Activated T-helper 17 cell treated with anti-CD3 and anti-CD28 coated beads, Interleukin-2, amount 50 U/mL, for 72 hours (primary cell): ENCODE measurements at regions not wholly inside any gene's neighbourhood (a gene's known extent, or its start where the extent isn't known, plus 50 kb on each side); places are given as distances from the start of the nearest gene placed in this dataset.

Experiments
- ATAC-seq: fragments of 150-1000 bp; cut with Tn5 transposase; replicated peaks from 2 replicates; pipeline ENCODE4 v1.10.0; 2021; ENCODE audit warnings: mild to moderate bottlenecking, moderate library complexity
- H3K27ac Mint-ChIP-seq: one replicate; pipeline ENCODE4 v1.8.0; 2022; ENCODE audit warnings: mixed read lengths
- H3K27me3 Mint-ChIP-seq: one replicate; pipeline ENCODE4 v1.8.0; 2022; ENCODE audit warnings: mixed read lengths
- H3K36me3 Mint-ChIP-seq: one replicate; pipeline ENCODE4 v1.8.0; 2022; ENCODE audit warnings: low read depth, mild to moderate bottlenecking, mixed read lengths
- H3K4me1 Mint-ChIP-seq: one replicate; pipeline ENCODE4 v1.8.0; 2022; ENCODE audit warnings: mixed read lengths
- H3K4me3 Mint-ChIP-seq: one replicate; pipeline ENCODE4 v1.8.0; 2022; ENCODE audit warnings: mild to moderate bottlenecking, mixed read lengths
- H3K9me3 Mint-ChIP-seq: one replicate; pipeline ENCODE4 v1.8.0; 2022; ENCODE audit warnings: mixed read lengths

DNA sequence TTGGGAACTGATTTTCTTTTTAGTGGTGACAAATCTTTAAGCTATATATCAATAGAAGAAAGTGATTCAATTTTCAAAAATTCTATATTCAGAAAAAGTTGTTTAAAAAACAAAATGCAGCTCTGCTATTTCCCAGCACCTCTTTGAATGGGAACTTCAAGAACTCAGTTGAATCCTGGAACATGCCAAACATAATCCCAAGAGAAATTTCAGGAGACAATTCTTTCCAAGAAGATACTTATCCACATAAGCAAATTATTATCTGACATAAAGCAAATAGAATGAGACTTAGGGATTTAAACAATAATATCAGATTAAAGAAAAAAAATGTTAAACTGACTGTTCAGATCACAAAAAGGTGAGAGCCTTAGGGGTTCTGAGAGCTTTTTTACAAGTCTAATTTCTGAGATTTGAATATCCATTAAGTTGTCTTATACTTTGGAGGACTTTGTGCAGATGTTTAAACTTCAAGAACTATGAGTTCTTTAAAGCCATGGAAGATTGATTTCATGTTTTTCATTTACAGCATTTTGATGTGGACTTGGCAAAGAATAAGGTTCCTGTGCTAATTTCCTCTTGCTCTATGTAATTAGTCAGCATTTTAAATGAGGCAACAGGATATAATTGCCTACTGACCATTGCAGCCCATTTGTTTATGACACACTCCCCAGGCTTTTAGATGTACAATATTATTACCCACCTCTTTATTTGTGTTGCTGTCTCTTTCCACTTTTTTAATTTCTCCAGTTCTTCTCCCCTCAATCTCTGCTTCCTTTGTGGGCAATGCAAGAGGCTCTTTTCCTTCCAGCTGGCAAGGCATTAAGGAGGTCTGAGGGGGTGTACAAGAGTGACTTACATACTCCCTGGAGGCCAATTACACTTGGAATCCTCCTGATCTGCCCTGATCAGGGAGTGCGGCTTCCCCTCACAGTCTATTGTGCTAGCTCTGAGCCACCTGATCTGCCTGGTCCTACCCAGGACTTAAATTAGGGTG lies 419.1 kb downstream of the NR2F1-AS1 start:
- ATAC-seq: no peak
- Mint-ChIP-seq H3K27ac (no peak overlapping the region), H3K4me1 (no peaks in the 10 kb centered on the region), H3K4me3 (no peak overlapping the region), H3K27me3 (no peaks in the 10 kb centered on the region), H3K9me3 (no peaks in the 10 kb centered on the region), H3K36me3 (no peaks in the 10 kb centered on the region)

DNA sequence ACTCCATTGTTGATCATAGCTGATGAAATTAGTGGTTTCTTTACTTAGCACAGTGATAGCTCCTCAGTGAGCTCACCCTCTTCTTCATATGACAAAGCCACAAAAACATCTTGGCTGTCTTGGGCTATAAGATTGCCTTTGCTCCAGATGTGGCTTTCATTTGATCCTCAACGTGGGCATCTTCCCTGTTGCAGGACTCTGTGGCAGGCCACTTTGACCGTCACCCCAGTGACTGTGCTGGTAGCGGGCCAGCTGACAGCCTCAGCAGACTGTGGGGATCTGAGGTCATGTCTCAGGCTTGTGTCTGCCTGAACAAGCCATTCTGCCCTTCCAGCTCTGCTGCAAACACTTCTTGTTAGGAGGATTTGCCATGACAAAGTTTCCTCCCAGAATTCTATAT lies 422.2 kb downstream of the NR2F1-AS1 start:
- Mint-ChIP-seq H3K4me3 (no peak overlapping the region), H3K27ac (no peak overlapping the region), H3K9me3 (no peaks in the 10 kb centered on the region), H3K27me3 (no peaks in the 10 kb centered on the region), H3K36me3 (no peaks in the 10 kb centered on the region), H3K4me1 (no peaks in the 10 kb centered on the region)
- ATAC-seq: no peak

DNA sequence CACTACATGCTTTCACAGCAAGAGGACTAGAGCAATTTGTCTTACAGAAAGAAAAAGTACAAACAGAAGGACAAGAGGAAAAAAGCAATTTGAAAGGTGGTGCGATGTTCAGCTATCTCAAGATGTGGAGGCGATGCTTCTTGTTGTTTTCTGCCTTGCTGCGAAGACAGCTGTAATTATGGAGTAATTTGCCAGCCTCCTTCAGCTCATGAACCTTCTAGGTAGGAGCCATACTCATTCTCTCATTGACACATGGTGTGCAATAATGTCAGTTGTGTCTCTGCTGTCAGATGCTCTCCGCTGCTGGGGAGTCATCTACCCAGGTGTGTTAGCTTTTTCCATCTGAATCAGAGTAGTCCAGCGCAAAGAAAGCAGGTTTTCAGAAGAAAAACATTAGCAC lies 424.5 kb downstream of the NR2F1-AS1 start:
- Mint-ChIP-seq H3K36me3 (no peaks in the 10 kb centered on the region), H3K4me3 (no peak overlapping the region), H3K27ac (no peak overlapping the region), H3K4me1 (no peaks in the 10 kb centered on the region), H3K9me3 (no peaks in the 10 kb centered on the region), H3K27me3 (no peaks in the 10 kb centered on the region)
- no peak for ATAC-seq

DNA sequence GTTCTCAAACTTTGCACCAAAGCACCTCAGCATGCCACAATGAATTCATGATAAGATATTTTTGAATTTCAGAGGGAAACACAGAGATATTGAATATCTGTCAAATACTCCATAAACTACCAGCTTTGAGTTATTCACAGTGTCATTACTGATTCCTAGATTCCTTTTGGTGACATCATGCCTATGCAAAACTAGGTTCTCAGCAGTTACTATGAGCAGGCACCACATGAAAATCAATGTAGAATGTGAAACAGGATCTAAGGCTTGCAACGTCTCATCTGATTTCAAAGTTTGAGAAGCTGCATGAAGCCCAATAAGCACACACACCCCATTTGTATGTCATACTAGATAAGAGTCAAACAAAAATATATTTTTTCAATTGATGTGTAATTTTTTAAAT lies 426.5 kb downstream of the NR2F1-AS1 start:
- no peaks in the 10 kb centered on the region for H3K4me1 Mint-ChIP-seq
- H3K9me3 Mint-ChIP-seq: no peaks in the 10 kb centered on the region
- no peak overlapping the region for H3K4me3 Mint-ChIP-seq
- no peaks in the 10 kb centered on the region for H3K27me3 Mint-ChIP-seq
- H3K27ac Mint-ChIP-seq: no peak overlapping the region
- no peaks in the 10 kb centered on the region for H3K36me3 Mint-ChIP-seq
- ATAC-seq: no peak

DNA sequence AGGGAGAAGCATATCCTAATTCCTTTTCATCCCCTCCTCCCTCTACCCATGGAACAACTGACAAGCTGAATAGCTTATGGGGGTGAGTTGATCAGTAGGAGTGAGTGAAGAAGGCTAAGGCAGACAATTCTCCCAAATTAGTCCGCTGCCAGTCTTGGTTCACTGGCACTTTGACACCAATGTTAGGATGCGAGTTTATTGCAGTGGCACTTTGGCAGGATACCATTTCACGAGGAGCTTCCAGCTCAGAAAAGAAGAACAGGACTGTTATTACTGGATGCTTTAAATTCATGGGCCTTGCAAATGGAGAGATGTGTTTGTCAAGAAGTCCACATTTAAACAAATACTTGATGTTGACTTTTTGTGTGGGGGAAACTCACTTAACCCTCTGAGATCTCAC lies 427.6 kb downstream of the NR2F1-AS1 start:
- Mint-ChIP-seq H3K4me3 (no peak overlapping the region), H3K27ac (no peak overlapping the region), H3K27me3 (no peaks in the 10 kb centered on the region), H3K4me1 (no peaks in the 10 kb centered on the region), H3K36me3 (no peaks in the 10 kb centered on the region), H3K9me3 (no peaks in the 10 kb centered on the region)
- ATAC-seq: no peak

DNA sequence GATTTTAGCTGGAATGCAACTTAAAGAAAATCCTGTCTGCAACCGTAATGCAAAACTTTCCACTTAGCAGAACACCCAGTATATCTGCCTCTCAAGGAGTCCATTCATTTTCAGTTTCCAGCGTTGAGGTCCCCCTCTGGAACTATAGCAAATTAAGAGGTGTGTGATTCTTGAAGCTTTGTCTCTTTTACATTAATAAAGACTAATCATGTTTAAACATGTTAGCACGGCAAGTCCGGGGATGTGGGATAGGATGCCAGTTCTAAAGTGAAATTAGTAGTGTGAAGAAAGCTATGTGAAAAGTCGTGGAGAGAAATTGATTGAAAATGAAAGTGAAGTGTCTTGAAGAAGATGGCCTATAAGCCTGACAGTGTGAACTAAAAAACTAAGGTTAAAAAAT lies 429.1 kb downstream of the NR2F1-AS1 start:
- H3K27ac Mint-ChIP-seq: no peak overlapping the region
- H3K4me1 Mint-ChIP-seq: no peaks in the 10 kb centered on the region
- H3K27me3 Mint-ChIP-seq: no peaks in the 10 kb centered on the region
- no peaks in the 10 kb centered on the region for H3K36me3 Mint-ChIP-seq
- H3K4me3 Mint-ChIP-seq: no peak overlapping the region
- peaks cover 4% of the 10 kb centered on the region for H3K9me3 Mint-ChIP-seq
- ATAC-seq: no peak

DNA sequence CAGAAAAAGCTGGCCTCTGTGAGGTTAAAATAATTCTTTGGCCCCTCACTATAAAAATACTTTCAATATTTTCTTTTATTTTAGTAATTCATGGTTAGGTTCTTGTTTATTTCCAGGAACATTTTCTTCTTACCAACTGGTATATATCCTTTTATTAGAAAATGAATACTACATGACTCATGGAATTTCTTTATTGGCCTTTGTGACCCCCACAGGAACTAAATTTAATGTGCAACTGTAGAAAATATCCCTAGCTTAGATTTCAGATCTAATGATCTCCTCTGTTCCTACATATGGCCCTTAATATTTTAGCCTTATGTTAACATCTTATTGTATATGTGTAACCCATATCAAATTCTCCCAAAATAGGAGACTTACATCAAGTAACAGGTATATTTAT lies 429.9 kb downstream of the NR2F1-AS1 start:
- H3K27ac Mint-ChIP-seq: no peak overlapping the region
- no peak overlapping the region for H3K4me3 Mint-ChIP-seq
- H3K9me3 Mint-ChIP-seq: peaks cover 4% of the 10 kb centered on the region
- no peaks in the 10 kb centered on the region for H3K36me3 Mint-ChIP-seq
- H3K4me1 Mint-ChIP-seq: no peaks in the 10 kb centered on the region
- no peaks in the 10 kb centered on the region for H3K27me3 Mint-ChIP-seq
- ATAC-seq: no peak

DNA sequence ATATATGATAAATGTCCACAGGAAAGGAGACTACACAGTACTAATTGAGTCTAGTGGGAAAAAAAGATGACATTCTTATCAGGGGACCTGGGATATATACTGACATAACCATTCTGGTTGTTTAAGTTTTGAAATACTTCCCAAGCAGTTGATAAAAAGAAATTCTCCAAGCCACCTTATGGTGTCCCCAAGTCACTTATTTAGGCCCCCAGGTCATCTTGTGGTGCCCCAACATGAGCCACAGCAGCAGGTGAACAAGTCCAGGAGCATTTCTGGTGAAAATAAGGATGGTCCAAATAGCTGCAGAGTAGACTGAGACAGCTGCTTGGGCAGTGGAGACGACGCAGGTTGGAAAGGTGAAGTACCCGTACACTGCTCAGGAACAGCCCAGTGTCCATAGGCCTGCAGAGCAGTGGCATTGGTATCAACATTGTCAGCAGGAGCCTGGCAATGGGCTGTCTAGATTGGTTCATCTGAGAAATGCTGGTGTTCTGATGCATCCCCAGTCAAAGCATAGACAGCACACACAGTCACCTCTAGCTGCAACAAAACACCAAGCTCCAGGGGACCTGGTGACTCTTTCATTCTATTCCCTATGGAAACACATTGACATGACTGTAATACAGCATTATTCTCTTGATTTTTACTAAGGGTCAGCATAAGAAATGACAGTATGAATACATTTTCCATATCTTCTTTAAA lies 430.6 kb downstream of the NR2F1-AS1 start:
- peaks cover 5% of the 10 kb centered on the region for H3K9me3 Mint-ChIP-seq
- no peak for ATAC-seq
- no peaks in the 10 kb centered on the region for H3K36me3 Mint-ChIP-seq
- H3K4me3 Mint-ChIP-seq: no peak overlapping the region
- no peak overlapping the region for H3K27ac Mint-ChIP-seq
- H3K4me1 Mint-ChIP-seq: no peaks in the 10 kb centered on the region
- no peaks in the 10 kb centered on the region for H3K27me3 Mint-ChIP-seq

DNA sequence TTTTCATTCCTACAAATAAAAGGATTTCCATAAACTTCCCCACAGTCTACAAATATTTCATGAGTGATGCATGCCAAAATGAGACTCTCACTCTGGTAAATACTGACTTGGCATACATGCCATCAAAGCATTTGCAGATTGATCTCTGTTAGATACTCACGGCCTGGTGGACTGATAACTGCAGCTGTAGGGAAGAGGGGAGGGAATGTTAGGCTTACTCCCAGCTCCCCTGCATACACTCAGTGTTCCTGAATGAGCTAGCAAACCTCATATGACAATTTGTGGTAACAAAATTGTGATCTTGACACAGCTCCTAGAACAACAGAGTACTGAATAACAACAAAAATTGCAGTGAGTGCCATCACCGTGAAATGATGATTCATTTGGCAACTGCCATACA lies 435.3 kb downstream of the NR2F1-AS1 start:
- H3K27me3 Mint-ChIP-seq: no peaks in the 10 kb centered on the region
- no peak overlapping the region for H3K4me3 Mint-ChIP-seq
- no peak for ATAC-seq
- H3K36me3 Mint-ChIP-seq: no peaks in the 10 kb centered on the region
- no peaks in the 10 kb centered on the region for H3K4me1 Mint-ChIP-seq
- H3K27ac Mint-ChIP-seq: no peak overlapping the region
- peaks cover 10% of the 10 kb centered on the region for H3K9me3 Mint-ChIP-seq

DNA sequence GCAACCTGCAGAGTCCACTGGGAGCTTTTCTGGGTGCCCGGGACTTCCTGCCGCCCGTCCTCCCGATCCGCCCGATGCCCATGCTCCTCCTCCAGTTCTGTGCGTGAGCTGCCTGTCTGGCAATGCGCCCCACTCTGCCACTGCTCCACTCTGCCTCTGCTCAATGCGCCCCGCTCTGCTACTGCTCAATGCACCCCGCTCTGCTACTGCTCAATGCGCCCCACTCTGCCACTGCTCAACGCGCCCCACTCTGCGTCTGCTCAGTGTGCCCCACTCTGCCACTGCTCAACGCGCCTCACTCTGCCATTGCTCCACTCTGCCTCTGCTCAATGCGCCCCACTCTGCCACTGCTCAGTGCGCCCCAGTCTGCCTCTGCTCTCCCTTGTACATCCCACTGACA lies 436.0 kb downstream of the NR2F1-AS1 start:
- Mint-ChIP-seq H3K4me3 (no peak overlapping the region), H3K9me3 (peaks cover 14% of the 10 kb centered on the region), H3K27me3 (peaks cover 3% of the 10 kb centered on the region), H3K36me3 (no peaks in the 10 kb centered on the region), H3K4me1 (no peaks in the 10 kb centered on the region), H3K27ac (no peak overlapping the region)
- ATAC-seq: no peak

DNA sequence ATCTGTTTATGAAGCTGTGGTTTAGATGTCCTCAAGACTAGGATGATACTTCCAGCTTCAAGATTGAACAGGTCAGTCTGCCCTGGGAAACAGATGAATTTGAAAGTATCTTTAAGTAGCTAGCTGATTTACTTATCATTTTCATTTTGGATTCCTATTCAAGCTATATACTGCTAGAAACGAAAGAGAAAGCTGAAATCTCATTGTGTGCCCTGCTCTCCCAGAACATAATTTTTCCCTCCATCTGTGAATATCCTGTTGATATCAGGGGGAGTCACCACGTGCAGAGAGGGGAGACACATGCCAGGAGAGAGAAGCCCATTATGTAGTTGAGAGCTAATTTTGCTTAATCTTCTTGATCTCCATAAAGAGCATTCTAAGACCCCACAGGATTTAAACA lies 439.1 kb downstream of the NR2F1-AS1 start:
- Mint-ChIP-seq H3K27ac (no peak overlapping the region), H3K9me3 (peaks cover 10% of the 10 kb centered on the region), H3K27me3 (peaks cover 3% of the 10 kb centered on the region), H3K36me3 (no peaks in the 10 kb centered on the region), H3K4me3 (no peak overlapping the region), H3K4me1 (no peaks in the 10 kb centered on the region)
- no peak for ATAC-seq

DNA sequence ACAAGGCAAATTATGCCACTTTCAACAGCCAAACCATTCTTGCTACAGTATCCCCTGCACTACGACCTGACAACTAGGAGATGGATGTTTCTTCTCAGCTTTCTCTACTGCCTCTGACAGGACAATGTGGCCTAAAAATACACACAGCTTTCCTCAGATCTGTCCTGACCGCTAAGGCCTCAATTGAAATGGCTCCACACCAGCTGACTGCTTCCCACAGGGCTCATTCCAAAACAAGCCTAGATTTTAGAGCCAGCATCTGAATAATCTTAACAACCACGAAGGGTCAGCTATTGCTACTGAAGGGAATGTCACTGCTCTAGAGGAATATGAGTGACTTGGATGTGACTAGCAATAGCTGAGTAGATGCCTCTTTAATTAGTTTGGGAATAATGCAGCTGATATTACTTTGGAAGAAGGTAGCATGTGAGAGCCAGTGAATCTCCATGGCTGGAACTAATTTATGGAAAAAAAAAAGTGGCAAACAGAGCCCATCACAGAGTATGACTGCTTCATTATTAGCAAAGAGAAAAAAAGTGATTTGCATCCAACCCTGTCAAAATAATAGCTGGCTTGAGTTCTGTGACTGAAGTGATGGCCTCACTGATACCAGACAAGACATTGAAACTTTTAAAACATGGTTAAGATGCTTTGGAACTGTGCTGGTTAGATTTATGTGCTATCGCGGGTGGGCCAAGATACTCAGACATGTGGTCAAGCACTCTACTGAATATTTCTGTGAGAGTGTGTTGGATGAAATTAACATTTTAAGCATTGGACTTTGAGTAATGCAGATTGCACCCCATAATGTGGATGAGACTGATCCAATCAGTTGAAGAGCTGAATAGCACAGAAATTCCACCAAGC lies 450.2 kb downstream of the NR2F1-AS1 start:
- no peaks in the 10 kb centered on the region for H3K36me3 Mint-ChIP-seq
- no peaks in the 10 kb centered on the region for H3K27me3 Mint-ChIP-seq
- no peaks in the 10 kb centered on the region for H3K9me3 Mint-ChIP-seq
- no peak overlapping the region for H3K4me3 Mint-ChIP-seq
- H3K27ac Mint-ChIP-seq: no peak overlapping the region
- H3K4me1 Mint-ChIP-seq: no peaks in the 10 kb centered on the region
- ATAC-seq: no peak

DNA sequence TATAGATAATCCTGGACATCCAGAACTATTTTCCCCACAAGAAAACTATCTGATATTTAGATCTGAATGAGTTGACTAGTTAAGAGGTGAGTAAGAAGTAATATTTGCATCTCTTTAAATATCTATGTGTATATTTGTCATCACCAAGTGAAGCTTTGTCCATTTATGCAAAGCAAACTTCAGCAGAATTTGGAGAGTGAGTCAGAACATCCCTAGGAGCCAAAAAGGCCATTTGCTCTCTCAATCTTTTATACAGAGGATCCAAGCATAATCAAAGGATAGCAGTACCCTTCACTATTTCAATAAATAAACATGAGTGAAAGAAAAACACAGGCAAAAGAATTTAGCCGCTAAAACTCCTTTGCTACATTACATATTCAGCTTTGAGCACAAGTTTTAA lies 454.4 kb downstream of the NR2F1-AS1 start:
- no peaks in the 10 kb centered on the region for H3K9me3 Mint-ChIP-seq
- no peak for ATAC-seq
- no peaks in the 10 kb centered on the region for H3K4me1 Mint-ChIP-seq
- no peak overlapping the region for H3K27ac Mint-ChIP-seq
- no peaks in the 10 kb centered on the region for H3K36me3 Mint-ChIP-seq
- no peaks in the 10 kb centered on the region for H3K27me3 Mint-ChIP-seq
- no peak overlapping the region for H3K4me3 Mint-ChIP-seq

DNA sequence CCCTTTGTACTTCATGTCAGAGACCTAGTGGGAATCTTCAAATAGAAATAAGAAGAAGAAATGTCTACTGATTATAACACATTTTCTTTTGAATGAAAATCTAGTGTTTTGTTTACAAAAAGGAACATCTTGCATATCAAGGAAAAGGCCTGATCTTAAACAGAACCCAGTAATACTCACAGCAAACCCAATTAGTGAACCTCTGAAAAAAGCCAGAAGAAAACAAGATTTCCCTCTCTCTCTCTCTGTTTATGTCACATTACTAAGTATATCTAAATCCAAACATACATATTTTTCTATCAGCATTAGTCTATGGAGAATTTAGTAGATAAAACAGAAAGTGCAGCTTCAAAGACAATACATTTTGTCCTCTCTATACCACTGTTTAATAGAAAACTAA lies 457.9 kb downstream of the NR2F1-AS1 start:
- ATAC-seq: no peak
- Mint-ChIP-seq H3K9me3 (no peaks in the 10 kb centered on the region), H3K4me3 (no peak overlapping the region), H3K4me1 (no peaks in the 10 kb centered on the region), H3K27ac (no peak overlapping the region), H3K36me3 (no peaks in the 10 kb centered on the region), H3K27me3 (no peaks in the 10 kb centered on the region)
